ENCODE measurements at regions not wholly inside any gene's neighbourhood (a gene's known extent, or its start where the extent isn't known, plus 50 kb on each side); places are given as distances from the start of the nearest gene placed in this dataset.
"Not testable (repeated sequence)": the region's sequence is repeated elsewhere in the genome, so short reads cannot be mapped to it uniquely, and the experiment has no call there.

- H3K36me3 ChIP-seq = no peaks in the 10 kb centered on the region
- no peaks in the 10 kb centered on the region for H3K27me3 ChIP-seq (ENCODE audit: low read depth)
- intact Hi-C loops (cut with DNase I) = no loop called here
- H3K27ac ChIP-seq = no peak overlapping the region
- no peak for TF ChIP-seq CTCF (IDR thresholded peaks at IDR 0.05)
- no peaks in the 10 kb centered on the region for H3K4me1 ChIP-seq
- ATAC-seq = no peak
- no peaks in the 10 kb centered on the region for H3K9me3 ChIP-seq
- no peak overlapping the region for H3K4me3 ChIP-seq
- no peak for DNase-seq
Measured at GRCh38 chr3:44136421-44136820, 105.3 kb upstream of the TOPAZ1 start.

- H3K9me3 ChIP-seq = no peaks in the 10 kb centered on the region
- intact Hi-C loops (cut with DNase I) = no loop called here
- no peak overlapping the region for H3K4me3 ChIP-seq
- no peak overlapping the region for H3K27ac ChIP-seq
- H3K36me3 ChIP-seq = no peaks in the 10 kb centered on the region
- DNase-seq (no peak), ATAC-seq (no peak)
- TF ChIP-seq CTCF (IDR thresholded peaks at IDR 0.05) = no peak
- no peaks in the 10 kb centered on the region for H3K27me3 ChIP-seq (ENCODE audit: low read depth)
- no peaks in the 10 kb centered on the region for H3K4me1 ChIP-seq
Measured at GRCh38 chr3:44146073-44146472, 95.6 kb upstream of the TOPAZ1 start.

GRCh38 chr3:44159696-44160300 is 81.9 kb upstream of the TOPAZ1 start:
- no peak for ATAC-seq
- intact Hi-C loops (cut with DNase I) = no loop called here
- H3K4me1 ChIP-seq = no peaks in the 10 kb centered on the region
- no peaks in the 10 kb centered on the region for H3K27me3 ChIP-seq (ENCODE audit: low read depth)
- H3K27ac ChIP-seq = no peak overlapping the region
- no peaks in the 10 kb centered on the region for H3K9me3 ChIP-seq
- no peak overlapping the region for H3K4me3 ChIP-seq
- no peaks in the 10 kb centered on the region for H3K36me3 ChIP-seq
- no peak for TF ChIP-seq CTCF (IDR thresholded peaks at IDR 0.05)
- no peak for DNase-seq

GRCh38 chr3:44160818-44161217 is 80.9 kb upstream of the TOPAZ1 start:
- Histone ChIP-seq H3K4me1 (no peaks in the 10 kb centered on the region), H3K4me3 (no peak overlapping the region), H3K36me3 (no peaks in the 10 kb centered on the region), H3K9me3 (no peaks in the 10 kb centered on the region), H3K27me3 (ENCODE audit: low read depth) (no peaks in the 10 kb centered on the region), H3K27ac (no peak overlapping the region)
- ATAC-seq (no peak), DNase-seq (no peak)
- no peak for TF ChIP-seq CTCF (IDR thresholded peaks at IDR 0.05)
- intact Hi-C loops (cut with DNase I) = no loop called here

GRCh38 chr3:44171891-44172290 is 69.8 kb upstream of the TOPAZ1 start:
- DNase-seq (no peak), ATAC-seq (no peak)
- intact Hi-C loops (cut with DNase I) = no loop called here
- Histone ChIP-seq H3K9me3 (no peaks in the 10 kb centered on the region), H3K36me3 (no peaks in the 10 kb centered on the region), H3K4me1 (no peaks in the 10 kb centered on the region), H3K27me3 (ENCODE audit: low read depth) (no peaks in the 10 kb centered on the region), H3K4me3 (no peak overlapping the region), H3K27ac (no peak overlapping the region)
- TF ChIP-seq CTCF (IDR thresholded peaks at IDR 0.05) = no peak

GRCh38 chr3:44172701-44173100 is 69.0 kb upstream of the TOPAZ1 start:
- not testable (repeated sequence) for ATAC-seq

More at GRCh38 chr3:44172701-44173100, 69.0 kb upstream of the TOPAZ1 start:
- intact Hi-C loops (cut with DNase I); H3K36me3 ChIP-seq; H3K4me3 ChIP-seq; H3K27me3 ChIP-seq (ENCODE audit: low read depth); H3K27ac ChIP-seq; H3K9me3 ChIP-seq; DNase-seq; H3K4me1 ChIP-seq: not testable (repeated sequence)

Data from lower lobe of right lung (tissue), 2 donors.